Muscle layer of colon (tissue), 2 donors: ENCODE measurements at regions not wholly inside any gene's neighbourhood (a gene's known extent, or its start where the extent isn't known, plus 50 kb on each side); places are given as distances from the start of the nearest gene placed in this dataset.

ENCODE experiments used
- H3K27ac ChIP-seq: one replicate; pipeline ENCODE4 v1.7.0; 2013; ENCODE audit warnings: low read depth, mild to moderate bottlenecking, low read length, moderate library complexity
- H3K27me3 ChIP-seq, 2 donors: one replicate each; pipeline ENCODE4 v1.7.0; 2013; ENCODE audit warnings: low read length in 2 of 2, mild to moderate bottlenecking in 2 of 2; ENCODE audit not compliant: insufficient read depth in 2 of 2, control insufficient read depth in 1 of 2
- H3K36me3 ChIP-seq: one replicate; pipeline ENCODE4 v1.7.0; 2013; ENCODE audit warnings: mild to moderate bottlenecking, low read length; ENCODE audit not compliant: insufficient read depth
- H3K4me1 ChIP-seq: one replicate; pipeline ENCODE4 v1.7.0; 2013; ENCODE audit warnings: mild to moderate bottlenecking, low read length; ENCODE audit not compliant: insufficient read depth
- H3K4me3 ChIP-seq, 2 donors: one replicate each; pipeline ENCODE4 v1.7.0; 2013; ENCODE audit warnings: low read length in 2 of 2, low read depth in 1 of 2, mild to moderate bottlenecking in 1 of 2, moderate library complexity in 1 of 2
- H3K9ac ChIP-seq: one replicate; pipeline ENCODE4 v1.7.0; 2013; ENCODE audit warnings: low read length
- H3K9me3 ChIP-seq: one replicate; pipeline ENCODE4 v1.7.0; 2013; ENCODE audit warnings: mild to moderate bottlenecking, low read length
- donor health status: abdominal sarcoma.
- donor health status: Adenocarcinoma of cecum.

DNA sequence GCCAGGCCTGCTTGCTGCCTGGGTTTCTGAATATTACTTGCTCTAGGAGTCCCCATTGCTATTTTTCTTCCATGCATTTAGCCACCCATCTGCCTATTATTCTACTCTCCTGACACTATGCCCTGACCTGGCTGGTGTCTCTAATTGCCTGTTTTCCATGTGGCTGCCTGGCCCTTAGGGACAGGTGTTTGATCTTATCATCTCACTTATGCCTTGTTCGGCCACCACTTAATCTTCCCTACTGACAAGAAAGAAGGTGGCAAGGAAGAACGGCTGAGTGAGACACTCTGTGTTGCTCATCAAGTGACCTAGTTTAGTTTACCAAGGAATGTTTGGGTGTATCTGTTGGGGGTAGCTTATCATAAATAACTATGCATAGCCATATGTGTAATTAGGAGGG lies 50.4 kb upstream of the RAPH1 start:
- no peaks in the 10 kb centered on the region for H3K9me3 ChIP-seq
- no peak overlapping the region for H3K27ac ChIP-seq

DNA sequence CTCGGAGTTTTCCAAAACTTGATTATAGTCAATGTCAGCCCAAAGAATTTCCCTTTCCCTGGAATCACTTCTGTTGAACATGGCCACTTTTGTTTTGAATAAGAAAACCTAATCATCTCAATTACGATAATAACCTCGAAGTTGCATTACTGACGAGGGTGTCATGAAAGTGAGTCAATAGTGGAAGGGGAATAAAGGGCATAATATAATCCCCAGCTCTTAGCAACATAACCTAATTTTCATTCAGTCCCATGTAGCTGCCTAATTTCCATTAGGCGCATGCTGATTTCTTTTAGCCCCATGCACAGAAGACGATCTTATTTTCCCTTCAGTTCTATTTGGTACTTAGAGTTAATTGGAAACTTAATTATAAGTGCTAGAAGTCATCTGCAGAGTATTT lies 51.1 kb upstream of the RAPH1 start:
- Histone ChIP-seq H3K27ac (no peak overlapping the region), H3K27me3 (no peaks in the 10 kb centered on the region), H3K9ac (no peak overlapping the region), H3K36me3 (no peaks in the 10 kb centered on the region), H3K9me3 (no peaks in the 10 kb centered on the region), H3K4me3 (no peak overlapping the region), H3K4me1 (peaks cover 10% of the 10 kb centered on the region)

More for the DNA sequence above, 50.4 kb upstream of the RAPH1 start:
- H3K4me3 ChIP-seq: no peak overlapping the region
- peaks cover 16% of the 10 kb centered on the region for H3K4me1 ChIP-seq
- H3K27me3 ChIP-seq: no peaks in the 10 kb centered on the region
- H3K9ac ChIP-seq: no peak overlapping the region
- no peaks in the 10 kb centered on the region for H3K36me3 ChIP-seq

DNA sequence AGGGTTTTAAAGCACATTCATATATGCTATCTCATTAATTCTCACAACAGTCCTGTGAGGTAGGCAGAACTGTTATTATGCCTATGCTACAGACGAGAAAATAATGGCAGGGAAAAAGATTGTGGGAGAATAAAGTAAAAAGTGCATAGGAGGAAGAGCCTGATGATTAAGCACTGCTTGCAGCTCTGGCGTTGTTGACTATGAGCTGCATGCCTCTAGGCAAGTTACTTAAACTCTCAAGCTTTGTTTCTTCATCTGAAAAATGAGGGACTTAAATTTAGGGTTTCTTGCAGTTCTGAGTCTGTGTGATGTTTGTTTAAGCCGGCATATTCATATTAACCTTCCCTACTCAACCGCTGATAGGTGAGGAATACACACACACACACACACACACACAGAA lies 51.6 kb upstream of the RAPH1 start:
- no peaks in the 10 kb centered on the region for H3K9me3 ChIP-seq
- H3K27me3 ChIP-seq: no peaks in the 10 kb centered on the region
- H3K27ac ChIP-seq: no peak overlapping the region
- no peak overlapping the region for H3K9ac ChIP-seq
- peaks cover 10% of the 10 kb centered on the region for H3K4me1 ChIP-seq
- no peak overlapping the region for H3K4me3 ChIP-seq
- H3K36me3 ChIP-seq: no peaks in the 10 kb centered on the region

DNA sequence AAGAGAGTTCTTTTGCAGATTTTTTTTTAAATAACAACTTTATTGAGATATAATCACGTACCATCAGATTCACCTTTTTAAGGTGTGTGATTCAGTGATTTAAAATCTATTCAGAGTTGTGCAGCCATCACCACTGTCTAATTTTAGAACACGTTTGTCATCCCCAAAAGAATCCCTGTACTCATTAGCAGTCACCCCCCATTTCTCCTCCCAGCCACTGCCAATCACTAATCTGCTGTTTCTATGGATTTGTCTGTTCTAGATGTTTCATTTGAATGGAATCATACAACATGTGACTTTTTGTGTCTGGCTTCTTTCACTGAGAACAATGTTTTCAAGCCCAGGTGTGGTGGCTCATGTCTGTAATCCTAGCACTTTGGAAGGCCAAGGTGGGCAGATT lies 55.4 kb upstream of the RAPH1 start:
- Histone ChIP-seq H3K36me3 (no peaks in the 10 kb centered on the region), H3K27ac (no peak overlapping the region), H3K27me3 (no peaks in the 10 kb centered on the region), H3K9me3 (no peaks in the 10 kb centered on the region), H3K4me1 (no peaks in the 10 kb centered on the region), H3K4me3 (no peak overlapping the region), H3K9ac (no peak overlapping the region)

DNA sequence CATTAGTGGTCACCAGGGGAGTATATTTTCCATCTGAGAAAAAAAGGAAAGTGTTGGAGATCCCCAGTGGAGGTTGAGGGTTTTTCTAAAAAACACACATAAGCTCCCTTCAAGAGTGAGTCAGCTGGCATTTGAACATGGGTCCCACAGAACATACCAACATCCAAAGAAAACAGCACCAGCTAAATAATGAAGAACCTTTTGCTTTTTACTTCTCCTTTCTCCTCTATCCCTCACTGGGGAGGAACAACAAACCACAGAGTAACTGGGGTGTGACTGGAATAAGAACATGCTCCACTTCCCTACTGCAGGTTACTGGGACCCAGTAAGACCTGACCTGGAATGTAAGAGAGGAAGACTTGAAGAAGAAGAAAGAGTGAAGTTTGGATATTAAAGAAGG lies 56.5 kb upstream of the RAPH1 start:
- H3K9ac ChIP-seq: no peak overlapping the region

DNA sequence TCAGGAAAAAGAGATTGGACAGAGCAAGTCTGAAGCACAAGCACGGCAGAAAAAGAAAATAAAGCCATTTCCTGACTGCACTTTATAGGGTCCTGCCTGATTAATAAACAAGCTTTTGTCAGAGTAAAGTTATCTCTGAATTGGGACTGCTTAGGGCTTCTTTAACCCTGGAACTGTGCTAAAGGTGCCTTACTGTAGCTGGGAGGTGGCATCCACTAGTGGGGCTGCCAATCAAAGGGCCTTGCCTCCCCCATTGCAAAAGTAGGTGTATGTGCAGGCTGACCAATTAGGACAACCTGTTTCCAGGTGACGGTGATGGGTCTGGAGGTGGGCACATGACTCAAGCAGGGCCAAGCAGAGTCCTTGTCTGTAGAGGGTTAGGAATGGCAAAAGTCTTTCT lies 57.4 kb upstream of the RAPH1 start:
- no peak overlapping the region for H3K9ac ChIP-seq
- H3K36me3 ChIP-seq: no peaks in the 10 kb centered on the region
- H3K27me3 ChIP-seq: no peaks in the 10 kb centered on the region
- H3K4me1 ChIP-seq: no peaks in the 10 kb centered on the region
- no peak overlapping the region for H3K27ac ChIP-seq
- no peaks in the 10 kb centered on the region for H3K9me3 ChIP-seq
- H3K4me3 ChIP-seq: no peak overlapping the region

More for the DNA sequence above, 56.5 kb upstream of the RAPH1 start:
- Histone ChIP-seq H3K27ac (no peak overlapping the region), H3K27me3 (no peaks in the 10 kb centered on the region), H3K4me1 (no peaks in the 10 kb centered on the region), H3K36me3 (no peaks in the 10 kb centered on the region), H3K4me3 (no peak overlapping the region), H3K9me3 (no peaks in the 10 kb centered on the region)

DNA sequence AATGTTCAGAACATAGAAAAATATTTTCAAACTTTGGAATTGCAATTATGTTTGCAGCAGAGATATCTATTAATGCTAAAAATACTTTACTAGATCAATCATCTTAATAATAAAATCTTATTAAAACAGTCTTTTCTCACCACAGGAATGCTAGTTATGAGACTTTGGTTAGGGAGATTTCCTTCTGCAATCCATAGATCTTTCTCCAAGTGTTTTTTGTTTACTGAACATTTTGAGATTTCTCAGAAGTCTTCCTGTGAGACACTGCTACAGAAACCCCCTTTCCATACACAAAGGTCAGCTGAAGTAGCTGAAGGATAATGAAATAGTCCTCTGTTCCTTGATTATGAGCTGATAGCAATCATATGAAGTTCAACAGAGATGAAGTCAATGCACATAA lies 59.4 kb upstream of the RAPH1 start:
- Histone ChIP-seq H3K4me1 (no peaks in the 10 kb centered on the region), H3K9me3 (no peaks in the 10 kb centered on the region), H3K9ac (no peak overlapping the region), H3K27ac (no peak overlapping the region), H3K4me3 (no peak overlapping the region), H3K27me3 (no peaks in the 10 kb centered on the region), H3K36me3 (no peaks in the 10 kb centered on the region)

DNA sequence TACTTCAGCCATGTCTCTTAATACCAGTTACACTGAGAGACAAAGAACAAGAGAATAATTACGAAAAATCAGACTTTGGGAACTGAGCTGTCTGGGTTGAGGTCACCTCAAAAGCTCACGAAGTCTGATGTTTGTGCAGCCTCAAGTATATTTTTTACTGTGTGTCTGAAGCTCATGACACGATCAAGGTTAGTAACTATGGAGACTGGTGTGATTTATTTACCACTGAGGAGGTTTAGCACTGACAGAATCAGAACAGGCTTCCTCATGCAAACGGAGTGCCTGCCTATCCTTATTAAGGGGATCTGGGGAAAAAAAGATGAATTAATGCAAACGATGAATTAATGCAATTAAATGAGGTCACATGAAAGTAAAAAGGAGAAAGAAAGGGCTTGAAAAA lies 61.1 kb upstream of the RAPH1 start:
- H3K4me1 ChIP-seq: no peaks in the 10 kb centered on the region
- H3K9me3 ChIP-seq: no peaks in the 10 kb centered on the region
- no peak overlapping the region for H3K9ac ChIP-seq
- no peak overlapping the region for H3K27ac ChIP-seq
- no peak overlapping the region for H3K4me3 ChIP-seq
- no peaks in the 10 kb centered on the region for H3K27me3 ChIP-seq
- H3K36me3 ChIP-seq: no peaks in the 10 kb centered on the region

DNA sequence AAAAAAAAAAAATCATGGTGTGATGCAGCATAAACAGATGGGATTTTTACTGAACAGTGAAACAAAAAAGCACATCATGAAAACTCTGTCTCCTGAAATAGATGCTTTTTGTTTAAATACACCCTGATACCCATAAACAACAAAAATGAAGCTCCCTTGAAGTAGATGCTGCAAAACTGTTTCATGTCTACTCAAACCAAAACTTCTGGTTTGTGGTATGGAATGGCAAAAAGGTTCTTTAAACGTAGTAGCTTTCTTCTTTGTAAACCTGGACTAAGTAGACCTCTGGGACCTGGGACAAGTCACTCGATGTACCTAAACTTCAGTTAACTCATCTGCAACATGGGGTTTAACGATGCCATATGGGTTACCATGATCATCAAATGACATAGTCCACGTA lies 64.4 kb upstream of the RAPH1 start:
- Histone ChIP-seq H3K27me3 (no peaks in the 10 kb centered on the region), H3K9me3 (no peaks in the 10 kb centered on the region), H3K4me3 (no peak overlapping the region), H3K36me3 (no peaks in the 10 kb centered on the region), H3K27ac (no peak overlapping the region), H3K9ac (no peak overlapping the region), H3K4me1 (no peaks in the 10 kb centered on the region)

DNA sequence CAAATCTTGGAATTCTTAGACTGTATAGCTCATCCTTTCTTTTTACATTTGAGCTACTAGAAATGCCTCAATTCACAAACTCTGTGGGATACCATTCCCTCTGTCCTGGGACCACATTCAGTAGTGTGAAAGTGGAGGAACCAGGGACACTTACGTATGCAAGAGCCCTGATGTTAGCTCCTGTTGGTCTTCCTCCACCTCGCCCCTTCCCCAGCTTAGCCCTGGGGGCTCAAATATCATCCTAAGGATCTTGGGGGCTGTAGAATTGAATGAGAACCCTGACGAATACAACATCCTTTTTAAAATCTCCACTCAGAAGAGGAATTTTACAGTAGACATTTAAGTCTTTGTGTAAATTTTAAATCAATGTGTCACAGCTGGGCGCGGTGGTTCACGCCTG lies 65.2 kb upstream of the RAPH1 start:
- H3K4me1 ChIP-seq: no peaks in the 10 kb centered on the region
- no peak overlapping the region for H3K27ac ChIP-seq
- H3K9ac ChIP-seq: no peak overlapping the region
- H3K27me3 ChIP-seq: no peaks in the 10 kb centered on the region
- no peak overlapping the region for H3K4me3 ChIP-seq
- H3K9me3 ChIP-seq: no peaks in the 10 kb centered on the region
- no peaks in the 10 kb centered on the region for H3K36me3 ChIP-seq

DNA sequence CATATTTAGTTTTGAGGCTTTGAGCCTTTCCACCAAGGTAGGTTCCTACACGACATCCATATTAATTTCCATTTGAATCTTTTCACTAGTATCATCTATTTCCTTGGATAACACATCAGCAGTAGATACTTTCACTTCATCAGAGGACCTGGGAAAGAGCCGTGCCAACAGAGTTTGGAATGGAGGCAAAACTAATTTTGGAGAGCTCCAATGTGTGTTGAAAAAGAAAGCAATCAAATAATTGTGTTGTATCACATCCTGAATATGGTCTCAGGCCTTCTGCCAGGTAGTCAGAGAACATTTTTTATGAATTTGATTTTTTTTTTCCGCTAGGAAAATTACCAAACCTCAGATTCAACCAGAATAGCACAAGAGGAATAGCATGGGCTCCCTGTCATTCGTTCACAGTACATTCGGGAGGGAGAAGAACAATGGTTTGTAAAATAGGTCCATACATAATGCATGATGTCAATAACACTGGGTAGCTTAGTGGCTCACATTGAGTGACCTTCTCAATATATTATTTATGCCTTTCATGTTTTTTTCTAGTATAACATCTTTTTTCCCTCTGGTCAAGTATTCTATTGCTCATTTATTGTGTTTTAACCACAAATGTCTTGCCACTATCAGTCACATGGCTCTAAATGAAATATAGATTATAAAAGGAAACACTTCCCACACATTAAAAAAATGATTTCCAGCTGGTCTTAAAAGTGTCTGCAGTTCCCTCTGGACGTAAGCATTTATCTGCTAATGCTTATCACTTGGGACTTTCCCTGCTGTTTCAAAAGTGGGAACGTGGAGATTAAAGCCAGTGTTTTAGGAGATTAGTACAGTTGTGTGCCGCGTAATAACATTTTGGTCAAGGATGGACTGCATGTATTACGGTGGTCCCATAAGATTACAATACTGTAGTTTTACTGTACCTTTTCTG lies 68.6 kb upstream of the RAPH1 start:
- no peaks in the 10 kb centered on the region for H3K27me3 ChIP-seq
- no peaks in the 10 kb centered on the region for H3K9me3 ChIP-seq
- no peaks in the 10 kb centered on the region for H3K36me3 ChIP-seq
- H3K27ac ChIP-seq: no peak overlapping the region
- H3K9ac ChIP-seq: no peak overlapping the region
- no peak overlapping the region for H3K4me3 ChIP-seq
- no peaks in the 10 kb centered on the region for H3K4me1 ChIP-seq

DNA sequence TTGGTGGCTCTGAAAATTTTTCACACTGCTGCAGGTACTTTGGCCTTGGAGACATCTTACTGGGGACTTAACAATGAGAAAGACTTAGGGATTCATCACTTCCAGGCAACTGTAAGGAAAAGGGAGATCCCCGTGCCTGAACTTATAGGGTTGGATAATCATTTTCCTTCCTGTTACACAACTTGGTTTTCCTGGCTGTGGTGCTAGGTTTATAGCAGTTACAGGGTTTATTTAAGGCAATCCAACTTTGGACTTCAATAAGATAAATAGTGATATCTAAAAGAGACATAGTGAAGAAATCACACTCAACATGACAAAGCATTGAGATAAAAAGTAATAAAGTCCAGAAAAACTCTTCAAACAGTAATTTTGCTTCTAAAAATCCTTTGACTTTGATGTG lies 70.2 kb upstream of the RAPH1 start:
- no peak overlapping the region for H3K27ac ChIP-seq
- H3K9ac ChIP-seq: no peak overlapping the region
- no peak overlapping the region for H3K4me3 ChIP-seq
- H3K9me3 ChIP-seq: no peaks in the 10 kb centered on the region
- H3K27me3 ChIP-seq: no peaks in the 10 kb centered on the region
- H3K4me1 ChIP-seq: no peaks in the 10 kb centered on the region
- H3K36me3 ChIP-seq: no peaks in the 10 kb centered on the region
